ENCODE measurements at regions not wholly inside any gene's neighbourhood (a gene's known extent, or its start where the extent isn't known, plus 50 kb on each side); places are given as distances from the start of the nearest gene placed in this dataset.

DNA sequence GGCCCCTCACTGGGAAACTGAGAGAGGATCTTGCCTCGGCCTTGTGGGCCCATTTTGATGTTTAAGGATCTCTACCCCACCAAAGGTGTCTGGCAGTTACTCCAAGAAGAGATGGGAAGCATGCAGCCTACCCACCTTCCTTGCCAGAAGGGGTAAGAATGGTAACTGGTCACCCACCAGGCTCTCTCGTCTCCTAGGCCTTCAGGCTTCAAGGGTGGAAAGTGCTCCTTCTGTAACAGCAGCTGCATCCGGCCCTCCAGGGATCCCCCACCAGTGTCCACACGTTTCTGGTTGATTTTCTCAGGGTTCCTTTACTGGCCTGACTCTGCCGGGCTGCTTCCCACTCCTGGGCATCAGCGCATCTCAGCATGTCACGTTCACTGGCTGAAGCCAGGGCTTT, 204.4 kb upstream of the IRX1 start:
- TF ChIP-seq, protein P1, sequence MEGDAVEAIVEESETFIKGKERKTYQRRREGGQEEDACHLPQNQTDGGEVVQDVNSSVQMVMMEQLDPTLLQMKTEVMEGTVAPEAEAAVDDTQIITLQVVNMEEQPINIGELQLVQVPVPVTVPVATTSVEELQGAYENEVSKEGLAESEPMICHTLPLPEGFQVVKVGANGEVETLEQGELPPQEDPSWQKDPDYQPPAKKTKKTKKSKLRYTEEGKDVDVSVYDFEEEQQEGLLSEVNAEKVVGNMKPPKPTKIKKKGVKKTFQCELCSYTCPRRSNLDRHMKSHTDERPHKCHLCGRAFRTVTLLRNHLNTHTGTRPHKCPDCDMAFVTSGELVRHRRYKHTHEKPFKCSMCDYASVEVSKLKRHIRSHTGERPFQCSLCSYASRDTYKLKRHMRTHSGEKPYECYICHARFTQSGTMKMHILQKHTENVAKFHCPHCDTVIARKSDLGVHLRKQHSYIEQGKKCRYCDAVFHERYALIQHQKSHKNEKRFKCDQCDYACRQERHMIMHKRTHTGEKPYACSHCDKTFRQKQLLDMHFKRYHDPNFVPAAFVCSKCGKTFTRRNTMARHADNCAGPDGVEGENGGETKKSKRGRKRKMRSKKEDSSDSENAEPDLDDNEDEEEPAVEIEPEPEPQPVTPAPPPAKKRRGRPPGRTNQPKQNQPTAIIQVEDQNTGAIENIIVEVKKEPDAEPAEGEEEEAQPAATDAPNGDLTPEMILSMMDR (conservative IDR thresholded peaks at IDR 0.05 in 1 of 2, IDR thresholded peaks at IDR 0.05 in 1 of 2; ENCODE audit: low read depth in 1 of 2, low read length in 2 of 2), result no peak
- TF ChIP-seq EZH2 (IDR thresholded peaks at IDR 0.05; ENCODE audit: low read length, missing control alignments), result no peak
